ENCODE measurements at regions not wholly inside any gene's neighbourhood (a gene's known extent, or its start where the extent isn't known, plus 50 kb on each side); places are given as distances from the start of the nearest gene placed in this dataset.
"Not testable (repeated sequence)": the region's sequence is repeated elsewhere in the genome, so short reads cannot be mapped to it uniquely, and the experiment has no call there.

DNA sequence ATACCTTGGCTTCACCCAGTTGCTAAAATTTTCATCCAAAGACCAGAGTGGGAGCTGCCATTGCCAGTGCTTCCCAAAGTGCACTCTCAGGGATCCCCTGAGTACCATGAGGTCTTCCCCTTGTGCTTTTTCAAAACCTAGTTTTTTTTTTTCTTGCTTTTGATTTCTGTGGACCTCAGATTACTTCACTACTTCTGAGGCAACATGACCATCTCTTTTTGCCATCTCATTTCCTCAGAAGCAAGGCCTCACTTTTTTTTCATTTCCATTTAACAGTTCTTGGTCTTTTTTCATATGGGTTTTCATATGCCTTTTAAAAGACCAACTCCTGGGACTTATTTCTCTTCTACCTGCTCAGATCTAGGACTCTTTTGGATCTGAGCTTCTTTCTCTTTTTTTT lies 64.1 kb upstream of the MMS22L start:
- in situ Hi-C loops (cut with MboI; ENCODE audit: low pct_unique_long_range_greater_than_20kb, low sequenced_read_pairs): no loop called here
- DNase-seq: no peak

DNA sequence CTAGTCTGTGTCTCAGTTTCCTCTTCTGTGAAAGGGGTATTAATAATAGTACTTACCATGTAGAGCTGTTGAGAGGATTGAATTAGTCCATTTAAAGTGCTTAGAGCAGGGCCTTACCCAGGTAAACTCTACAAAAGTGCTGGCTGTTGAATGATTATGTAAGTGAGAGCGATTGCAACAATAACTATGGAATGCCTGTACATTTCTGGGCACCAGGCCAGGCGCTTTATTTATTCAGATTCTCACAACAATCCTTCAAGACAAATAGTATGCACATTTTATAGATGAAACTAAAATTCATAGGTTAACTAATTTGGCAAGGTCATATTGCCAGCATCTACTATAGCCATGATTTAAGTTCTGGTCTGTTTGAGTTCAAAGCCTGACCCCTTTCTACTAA lies 78.3 kb upstream of the MMS22L start:
- in situ Hi-C loops (cut with MboI; ENCODE audit: low pct_unique_long_range_greater_than_20kb, low sequenced_read_pairs): no loop called here

DNA sequence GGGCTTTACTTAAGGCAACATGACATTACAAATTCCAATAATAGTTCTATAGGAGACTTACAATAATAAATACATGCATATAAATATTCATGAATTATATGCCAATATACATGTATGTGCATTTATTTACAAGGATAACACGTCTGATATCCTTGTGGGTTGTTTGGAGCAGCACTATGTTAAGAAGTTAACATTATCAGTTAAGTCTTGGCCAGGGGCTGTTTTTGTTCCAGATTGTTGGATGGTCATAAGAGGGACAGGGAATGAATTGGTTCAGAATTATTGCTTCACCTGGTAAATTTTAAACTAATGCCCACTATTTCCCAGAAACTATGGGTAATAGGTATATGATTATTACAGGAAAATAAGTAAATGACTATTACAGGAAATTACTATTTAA lies 81.3 kb upstream of the MMS22L start:
- DNase-seq: no peak
- in situ Hi-C loops (cut with MboI; ENCODE audit: low pct_unique_long_range_greater_than_20kb, low sequenced_read_pairs): no loop called here

More for the DNA sequence above, 78.3 kb upstream of the MMS22L start:
- no peak for DNase-seq

DNA sequence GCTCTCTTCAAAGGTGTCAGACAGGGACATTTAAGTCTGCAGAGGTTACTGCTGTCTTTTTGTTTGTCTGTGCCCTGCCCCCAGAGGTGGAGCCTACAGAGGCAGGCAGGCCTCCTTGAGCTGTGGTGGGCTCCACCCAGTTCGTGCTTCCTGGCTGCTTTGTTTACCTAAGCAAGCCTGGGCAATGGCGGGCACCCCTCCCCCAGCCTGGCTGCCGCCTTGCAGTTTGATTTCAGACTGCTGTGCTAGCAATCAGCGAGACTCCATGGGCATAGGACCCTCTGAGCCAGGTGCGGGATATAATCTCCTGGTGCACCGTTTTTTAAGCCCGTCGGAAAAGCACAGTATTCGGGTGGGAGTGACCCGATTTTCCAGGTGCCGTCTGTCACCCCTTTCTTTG lies 99.1 kb upstream of the MMS22L start:
- in situ Hi-C loops (cut with MboI; ENCODE audit: low pct_unique_long_range_greater_than_20kb, low sequenced_read_pairs); DNase-seq: not testable (repeated sequence)

DNA sequence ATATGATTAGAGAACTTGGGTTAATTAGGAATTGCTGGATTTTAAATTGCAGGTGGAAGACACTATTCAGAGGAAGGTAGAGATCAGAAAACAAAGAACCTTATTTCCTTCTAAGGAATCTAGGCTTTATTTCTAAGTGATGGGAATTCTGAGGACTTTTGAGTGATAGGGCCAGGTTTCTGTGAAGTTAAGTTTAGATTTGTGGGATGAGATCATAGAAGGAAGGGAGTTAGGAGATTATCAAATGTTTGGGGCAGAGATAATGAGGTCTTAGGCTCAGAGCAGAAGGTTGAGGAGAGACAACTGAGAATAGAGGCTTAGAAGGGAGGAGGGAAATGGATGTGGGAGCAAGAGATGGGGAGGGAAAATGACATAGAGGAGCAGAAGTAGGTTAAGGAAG lies 109.7 kb upstream of the MMS22L start:
- no peak for DNase-seq
- in situ Hi-C loops (cut with MboI; ENCODE audit: low pct_unique_long_range_greater_than_20kb, low sequenced_read_pairs): no loop called here

DNA sequence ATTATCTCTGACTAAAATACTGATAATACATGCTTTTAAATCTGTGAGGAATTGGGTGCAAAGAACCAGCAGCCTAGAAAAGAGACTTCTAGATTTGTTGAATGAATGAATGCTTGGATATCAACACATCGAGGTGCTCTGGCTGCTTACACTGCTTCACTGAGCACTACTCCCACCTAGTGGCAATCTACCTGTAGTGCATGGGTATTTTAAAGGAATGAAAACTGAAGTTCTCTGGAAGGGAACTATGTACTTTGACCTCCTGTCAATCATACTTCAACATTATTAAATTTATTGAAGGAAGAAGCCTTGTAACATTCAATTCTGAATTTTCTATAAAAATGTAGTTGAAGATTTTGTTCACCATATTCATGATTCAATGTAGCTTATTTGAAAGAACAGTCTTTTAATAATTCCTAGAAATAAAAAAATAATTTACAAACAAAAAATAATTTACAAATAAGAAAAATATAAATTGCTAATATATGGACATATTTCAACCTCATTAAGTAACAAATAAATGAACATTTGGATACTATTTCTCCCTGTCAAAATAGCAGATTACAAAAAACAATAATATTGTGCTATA lies 111.2 kb upstream of the MMS22L start:
- in situ Hi-C loops (cut with MboI; ENCODE audit: low pct_unique_long_range_greater_than_20kb, low sequenced_read_pairs): no loop called here
- peak; percentile 82 for DNase-seq

DNA sequence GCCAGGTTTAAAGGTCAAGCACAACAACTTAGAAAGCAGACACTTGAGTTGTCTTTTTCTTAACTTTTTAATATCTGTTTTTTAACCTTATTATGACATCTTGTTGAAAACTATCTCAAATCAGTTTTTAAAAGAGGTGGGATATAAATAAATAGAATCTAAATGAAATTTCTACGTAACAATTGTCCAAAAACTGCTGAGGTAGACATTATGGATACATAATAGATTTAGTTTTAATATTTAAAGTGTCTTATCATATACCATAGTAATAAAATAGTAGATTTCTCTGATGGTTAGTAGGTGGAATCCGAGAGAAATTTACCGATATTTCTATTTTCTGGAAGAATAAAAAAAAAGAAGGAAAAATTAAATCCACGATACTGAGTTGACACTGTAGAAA lies 113.9 kb upstream of the MMS22L start:
- DNase-seq: no peak
- in situ Hi-C loops (cut with MboI; ENCODE audit: low pct_unique_long_range_greater_than_20kb, low sequenced_read_pairs): no loop called here

DNA sequence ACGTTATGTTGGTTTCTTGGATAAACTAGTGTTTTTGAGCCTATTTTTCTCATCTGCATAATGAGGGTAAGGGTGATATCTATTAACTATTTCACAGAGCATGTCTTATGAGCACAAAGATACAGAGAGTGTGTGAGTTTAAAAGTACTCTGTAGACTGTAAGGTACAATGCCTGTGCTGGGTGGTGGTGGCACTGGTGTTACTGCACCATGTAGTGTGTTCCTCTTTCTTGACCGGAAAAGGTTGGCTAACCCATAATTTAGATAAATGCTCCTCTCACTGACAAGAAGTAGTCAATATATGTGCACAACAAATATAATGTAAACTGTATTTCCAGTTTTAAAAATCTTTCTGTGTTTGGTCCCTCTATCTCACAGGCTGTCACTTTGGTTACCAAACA lies 116.2 kb upstream of the MMS22L start:
- DNase-seq: no peak
- in situ Hi-C loops (cut with MboI; ENCODE audit: low pct_unique_long_range_greater_than_20kb, low sequenced_read_pairs): no loop called here

DNA sequence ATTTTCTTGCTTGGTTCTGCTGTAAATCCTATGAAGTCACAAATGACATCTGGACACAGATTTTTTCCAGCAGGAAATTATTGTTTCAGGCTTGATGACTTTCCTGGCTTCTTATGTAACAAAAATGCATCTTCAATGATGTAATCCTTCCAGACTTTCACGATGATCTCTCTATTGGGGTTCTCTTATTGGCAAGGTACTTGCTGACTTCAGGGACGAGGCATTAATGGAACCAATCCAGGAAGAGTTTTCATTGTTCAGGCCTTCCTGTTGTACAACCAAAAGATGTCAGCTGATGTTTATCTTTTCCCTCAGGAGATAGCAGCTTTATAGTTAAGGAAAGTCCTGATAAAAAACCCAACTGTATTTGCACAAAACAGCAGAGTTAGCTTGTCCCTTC lies 118.5 kb upstream of the MMS22L start:
- DNase-seq: no peak
- in situ Hi-C loops (cut with MboI; ENCODE audit: low pct_unique_long_range_greater_than_20kb, low sequenced_read_pairs): no loop called here

DNA sequence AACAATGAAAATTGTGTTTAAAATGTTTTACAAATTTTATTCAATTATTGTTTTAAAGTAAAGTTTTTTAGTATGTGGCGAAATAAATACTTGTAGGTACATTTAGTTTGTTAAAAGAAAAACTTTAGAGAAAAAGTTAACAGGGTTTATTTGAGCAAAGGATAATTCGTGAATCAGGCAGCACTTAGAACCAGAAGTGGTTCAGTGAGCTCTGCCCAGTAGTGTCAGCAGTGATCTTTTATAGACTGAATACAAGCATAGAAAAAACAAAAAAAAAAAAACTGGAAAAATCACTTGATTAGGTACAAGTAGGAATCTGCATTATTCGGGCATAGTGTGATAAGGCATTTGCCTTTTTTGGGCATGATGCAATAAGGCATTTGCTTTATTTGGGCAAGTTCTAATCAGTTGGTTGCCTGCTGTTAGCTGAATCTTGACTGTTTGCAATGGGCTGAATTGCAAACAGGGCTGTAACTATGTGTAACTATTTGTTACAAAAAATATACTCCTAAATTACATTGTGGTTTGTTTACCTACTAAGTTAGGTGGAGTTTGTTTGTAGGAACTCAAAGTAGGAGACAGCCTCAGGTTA lies 122.9 kb upstream of the MMS22L start:
- in situ Hi-C loops (cut with MboI; ENCODE audit: low pct_unique_long_range_greater_than_20kb, low sequenced_read_pairs): no loop called here
- no peak for DNase-seq

DNA sequence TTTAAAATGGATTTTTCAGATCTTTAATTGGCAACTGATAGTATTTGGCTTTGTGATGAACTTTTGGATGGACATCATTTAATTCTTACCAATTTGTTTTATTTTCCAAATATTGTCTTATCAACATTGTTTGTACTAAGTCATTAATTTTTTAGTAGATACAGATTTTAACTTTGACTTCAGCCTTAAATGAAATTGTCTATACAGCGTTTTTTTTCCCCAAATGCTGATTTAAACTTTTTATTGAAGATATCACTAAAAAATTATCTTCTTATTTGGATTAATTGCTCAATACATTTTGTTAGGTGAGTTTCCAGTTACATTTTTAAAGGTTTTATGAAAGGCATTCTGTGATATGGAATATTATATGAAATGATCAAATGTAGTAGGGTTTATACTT lies 123.6 kb upstream of the MMS22L start:
- no peak for DNase-seq
- in situ Hi-C loops (cut with MboI; ENCODE audit: low pct_unique_long_range_greater_than_20kb, low sequenced_read_pairs): no loop called here

DNA sequence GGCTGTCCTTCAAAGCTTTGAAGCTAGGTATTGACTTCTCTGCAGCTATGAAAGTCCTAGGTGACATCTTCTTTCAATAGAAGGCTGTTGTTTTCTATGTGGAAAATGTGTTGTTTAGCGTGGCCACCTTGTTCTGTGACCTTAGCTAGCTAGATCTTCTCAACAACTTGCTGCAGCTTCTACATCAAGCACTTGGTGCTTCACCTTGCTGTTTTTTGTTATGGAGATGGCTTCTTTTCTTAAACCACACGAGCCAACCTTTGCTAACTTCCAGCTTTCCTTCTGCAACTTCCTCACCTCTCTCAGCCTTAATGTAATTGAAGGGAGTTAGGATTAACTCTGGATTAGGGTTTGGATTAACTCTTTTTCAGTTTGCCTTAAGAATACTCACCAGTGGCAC lies 128.6 kb upstream of the MMS22L start:
- DNase-seq: no peak
- in situ Hi-C loops (cut with MboI; ENCODE audit: low pct_unique_long_range_greater_than_20kb, low sequenced_read_pairs): no loop called here

DNA sequence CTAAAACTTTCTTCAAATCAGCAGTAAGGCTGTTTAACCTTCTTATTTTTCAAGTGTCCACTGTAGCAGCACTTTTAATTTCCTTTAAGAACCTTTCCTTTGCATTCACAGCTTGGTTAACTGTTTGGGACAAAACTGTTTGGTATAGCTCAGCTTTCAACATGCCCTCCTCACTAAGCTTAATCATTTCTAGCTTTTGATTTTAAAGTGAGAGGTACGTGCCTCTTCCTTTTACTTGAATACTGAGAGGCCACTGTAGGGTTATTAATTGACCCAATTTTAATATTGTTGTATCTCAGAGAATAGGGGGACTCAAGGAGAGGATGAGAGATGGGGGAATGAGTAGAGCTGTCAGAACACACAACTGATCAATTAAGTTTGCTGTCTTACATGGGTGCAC lies 129.5 kb upstream of the MMS22L start:
- in situ Hi-C loops (cut with MboI; ENCODE audit: low pct_unique_long_range_greater_than_20kb, low sequenced_read_pairs): no loop called here
- no peak for DNase-seq

DNA sequence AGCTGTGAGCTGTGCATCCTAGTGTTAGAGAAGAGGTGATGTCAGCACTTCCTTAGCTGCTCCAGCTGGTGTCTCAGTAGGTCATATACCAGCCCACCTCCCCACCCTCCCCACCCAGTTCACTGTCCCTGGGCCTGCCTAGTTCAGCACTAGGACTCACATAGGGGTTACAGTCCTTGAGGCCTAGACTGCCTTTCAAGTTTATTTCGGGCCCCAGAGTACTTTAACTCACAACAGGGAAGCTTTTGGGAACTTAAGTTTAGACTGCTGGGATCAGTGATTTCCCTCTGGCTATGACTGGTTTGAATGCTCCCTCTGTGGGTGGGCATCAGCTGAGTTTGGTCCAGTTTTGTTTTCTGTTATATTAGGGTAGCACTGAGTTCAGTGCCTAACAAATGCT lies 139.2 kb upstream of the MMS22L start:
- in situ Hi-C loops (cut with MboI; ENCODE audit: low pct_unique_long_range_greater_than_20kb, low sequenced_read_pairs): no loop called here
- DNase-seq: no peak

DNA sequence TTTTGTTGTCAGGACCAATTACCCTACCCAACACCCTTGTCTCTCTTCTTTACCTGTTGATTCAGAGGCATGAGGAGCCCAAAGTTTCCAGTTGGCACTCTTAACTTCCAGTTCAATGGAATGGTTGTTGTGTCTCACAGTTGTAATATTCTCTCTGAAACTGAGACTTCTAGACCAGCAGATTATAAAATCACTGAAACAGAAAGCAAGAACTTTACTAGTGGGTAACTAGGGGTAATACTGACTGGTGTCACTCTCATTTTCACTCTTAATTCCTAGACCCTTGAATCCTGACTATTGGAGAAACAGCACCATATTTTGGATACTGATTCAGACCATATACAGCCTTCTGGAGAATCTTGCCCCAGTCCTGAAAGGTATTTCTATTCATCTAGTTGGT lies 140.2 kb upstream of the MMS22L start:
- no peak for DNase-seq
- in situ Hi-C loops (cut with MboI; ENCODE audit: low pct_unique_long_range_greater_than_20kb, low sequenced_read_pairs): no loop called here

DNA sequence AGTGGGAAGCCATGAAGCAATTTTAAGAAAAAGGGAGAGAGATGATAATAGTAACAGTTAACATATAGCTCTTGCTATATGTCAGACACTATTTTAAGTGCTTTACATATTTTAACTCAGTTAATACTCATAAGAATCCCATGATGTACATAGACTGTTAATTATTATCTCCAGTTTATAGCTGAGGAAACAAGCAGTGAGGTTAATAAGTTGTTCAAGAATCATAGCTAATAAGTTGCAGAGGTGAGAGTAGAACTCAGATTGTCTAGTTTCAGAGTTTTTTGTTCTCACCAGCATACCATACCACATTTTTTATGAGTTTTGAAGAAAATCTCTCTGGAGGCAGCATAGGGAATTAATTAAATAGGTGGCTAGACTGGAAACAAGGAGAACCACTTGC lies 144.6 kb upstream of the MMS22L start:
- DNase-seq: no peak
- in situ Hi-C loops (cut with MboI; ENCODE audit: low pct_unique_long_range_greater_than_20kb, low sequenced_read_pairs): no loop called here

DNA sequence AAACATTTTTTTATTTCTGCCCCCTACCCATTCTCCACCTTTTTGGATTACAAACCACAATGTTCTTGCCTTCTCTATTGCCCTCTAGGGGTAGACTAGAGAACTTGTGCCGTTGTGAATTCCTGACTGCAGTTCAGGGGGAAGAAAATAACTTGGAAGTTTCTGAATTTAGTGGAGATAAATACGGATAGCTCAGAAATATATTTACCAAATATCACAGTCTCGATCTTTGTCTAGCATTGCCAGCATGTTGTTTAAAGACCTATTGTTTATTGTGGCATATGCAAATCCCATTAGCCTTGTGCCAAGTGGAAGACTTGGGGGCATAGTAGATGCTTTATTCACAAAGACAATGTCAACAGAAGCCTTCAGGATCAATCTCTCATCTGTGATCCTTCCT lies 154.1 kb upstream of the MMS22L start:
- DNase-seq: peak; percentile 37
- in situ Hi-C loops (cut with MboI; ENCODE audit: low pct_unique_long_range_greater_than_20kb, low sequenced_read_pairs): no loop called here

DNA sequence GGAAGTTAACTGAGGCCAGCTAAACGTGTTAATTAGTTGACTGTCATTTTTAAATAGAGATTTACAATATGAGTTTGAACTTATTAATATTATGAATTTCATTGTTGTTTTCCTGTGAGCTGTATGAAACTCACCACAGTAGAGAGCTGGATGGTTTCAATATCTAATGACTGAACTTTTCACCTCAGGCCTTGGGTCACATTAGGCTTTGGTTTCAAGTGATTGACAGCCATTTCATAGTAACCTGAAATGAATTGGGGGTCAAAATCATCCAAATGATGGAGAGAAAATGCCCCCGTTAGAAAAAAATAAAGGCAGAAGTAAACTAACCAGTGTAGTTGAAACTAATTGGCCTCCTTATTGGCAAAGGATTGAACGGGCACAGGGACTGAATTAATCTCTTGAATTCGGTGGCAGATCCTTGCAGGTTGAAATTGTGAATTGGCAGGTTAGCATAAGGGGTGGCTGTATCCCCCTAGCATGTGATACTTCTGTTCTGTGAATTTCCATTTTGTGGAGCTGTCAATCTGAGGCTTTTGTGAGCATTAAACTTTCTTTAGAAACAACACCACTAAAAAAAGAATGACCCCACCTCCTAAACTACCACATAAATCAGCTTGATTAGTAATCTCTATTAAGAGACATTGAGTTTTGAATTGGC lies 155.1 kb upstream of the MMS22L start:
- in situ Hi-C loops (cut with MboI; ENCODE audit: low pct_unique_long_range_greater_than_20kb, low sequenced_read_pairs): no loop called here
- no peak for DNase-seq

DNA sequence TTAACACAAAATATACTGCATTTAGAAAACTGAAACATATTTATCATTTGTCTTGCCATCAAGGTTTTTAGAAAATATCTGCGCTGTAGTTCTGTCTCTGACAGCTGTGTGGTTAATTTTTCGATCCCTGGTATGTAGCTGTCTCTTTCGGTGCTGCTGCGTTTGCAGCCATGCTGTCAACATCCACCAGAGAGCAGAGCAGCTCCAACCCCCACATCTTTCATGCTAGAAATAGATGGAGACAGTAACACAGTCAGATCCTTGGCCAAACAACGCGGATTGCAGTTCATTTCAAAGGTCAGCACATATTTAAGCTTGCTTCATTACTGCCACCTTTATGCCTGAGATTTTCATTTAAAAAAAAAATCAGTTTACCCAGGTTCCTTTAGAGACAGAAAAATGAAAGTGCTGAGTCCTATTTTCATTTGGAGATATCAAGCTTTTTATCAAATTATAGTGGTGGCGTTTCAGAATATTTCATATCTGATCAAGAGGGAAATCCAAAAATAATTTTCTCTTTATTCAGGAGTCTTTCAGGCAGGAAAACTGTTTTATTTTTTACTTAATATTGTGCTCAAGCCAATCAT lies 157.7 kb upstream of the MMS22L start:
- in situ Hi-C loops (cut with MboI; ENCODE audit: low pct_unique_long_range_greater_than_20kb, low sequenced_read_pairs): no loop called here

DNA sequence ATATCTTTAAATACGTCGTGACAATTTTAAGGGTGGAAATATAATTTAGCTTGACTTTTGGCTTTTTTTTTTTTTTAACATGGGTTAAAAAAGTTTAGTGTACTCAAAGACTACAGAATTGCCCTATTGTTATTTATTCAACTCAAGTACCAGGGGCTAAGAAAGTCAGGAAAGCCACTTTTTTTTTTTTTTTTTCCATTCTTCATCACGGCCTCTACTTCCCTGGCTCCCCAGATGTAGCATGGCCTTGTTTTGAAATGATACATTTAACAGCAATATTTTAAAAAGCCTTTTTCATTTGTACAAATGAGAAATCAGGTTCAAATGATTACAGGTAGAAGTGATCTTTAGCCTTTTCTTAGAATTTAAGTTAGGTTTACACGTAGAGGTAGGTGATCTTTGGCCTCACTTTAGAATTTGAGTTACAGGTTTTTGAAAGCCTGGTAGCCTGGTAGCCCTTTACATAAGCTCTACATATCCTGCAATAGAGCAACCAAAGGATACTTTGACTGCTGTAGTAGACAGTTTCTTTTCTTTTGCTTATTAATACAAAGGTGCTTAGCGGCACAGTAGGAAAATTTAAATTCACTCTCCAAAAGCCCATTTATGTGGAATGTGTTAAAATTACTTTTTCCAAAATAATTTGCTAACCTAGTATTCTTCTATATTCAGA lies 160.5 kb upstream of the MMS22L start:
- in situ Hi-C loops (cut with MboI; ENCODE audit: low pct_unique_long_range_greater_than_20kb, low sequenced_read_pairs): no loop called here
- no peak for DNase-seq

More for the DNA sequence above, 157.7 kb upstream of the MMS22L start:
- peak; percentile 22 for DNase-seq
